K562 (cell line): ENCODE measurements at regions not wholly inside any gene's neighbourhood (a gene's known extent, or its start where the extent isn't known, plus 50 kb on each side); places are given as distances from the start of the nearest gene placed in this dataset.

Experiments
- ATAC-seq: fragments of 200-7000 bp; cut with Tn5 transposase; 3 replicates; pipeline ENCODE4 v1.9.1; 2020; ENCODE audit warnings: moderate library complexity
- BruUV-seq: library from RNA; stranded (reverse); fragments of 400-500 nt; replicated peaks from 2 replicates; lab custom pipeline; 2021; lab: Mats Ljungman, UMichigan
- CTCF ChIA-PET: fragments of 300-600 bp; formaldehyde crosslinking; extraction: SDS; loops from one replicate; lab custom pipeline; 2021; ENCODE audit warnings: low intra/inter-chr PET ratio; lab: Yijun Ruan, JAX
- POLR2A ChIA-PET: fragments of 300-600, 350-650 bp; sonication (Branson Sonifier 250); formaldehyde crosslinking; extraction: SDS; loops from one replicate; lab custom pipeline; 2021; ENCODE audit warnings: antibody characterized with exemption, inconsistent platforms; lab: Yijun Ruan, JAX
- DNase-seq, 4 experiments: peaks; one replicate each; pipeline versions ENCODE4 v3.0.0 to v3.0.0-alpha.2; 2011 to 2018; ENCODE audit warnings: low spot score in 3 of 4, mixed read lengths in 3 of 4; ENCODE audit errors: extremely low read depth in 1 of 4
- FAIRE-seq: peaks from 2 replicates; lab custom pipeline; 2011; peaks lifted over from hg19 to GRCh38; lab: Jason Lieb, UNC
- H2AFZ ChIP-seq: 2 replicates; pipeline ENCODE4 v1.6.0; 2011; ENCODE audit warnings: low read depth, low read length, control low read depth, inconsistent platforms
- H3K27ac ChIP-seq: fragments of 200-600 bp; 3 replicates; pipeline ENCODE4 v1.8.0; 2011; ENCODE audit warnings: low read depth, mild to moderate bottlenecking, control low read depth, inconsistent platforms, low read length, moderate library complexity, mixed read lengths; ENCODE audit errors: extremely low read depth
- H3K27me3 ChIP-seq, 2 experiments: fragments of 300-600 bp in 1 of 2; 2 replicates in 1 of 2; 3 replicates in 1 of 2; pipeline versions ENCODE4 v1.6.0 to v1.8.0; 2011; ENCODE audit warnings: inconsistent platforms in 2 of 2, low read length in 2 of 2, mild to moderate bottlenecking in 1 of 2, mixed read lengths in 1 of 2, moderate library complexity in 1 of 2; ENCODE audit not compliant: control insufficient read depth in 2 of 2, insufficient read depth in 2 of 2
- H3K36me3 ChIP-seq: fragments of 300-600 bp; 3 replicates; pipeline ENCODE4 v1.8.0; 2011; ENCODE audit warnings: mild to moderate bottlenecking, low read length, inconsistent platforms; ENCODE audit not compliant: control insufficient read depth, insufficient read depth
- H3K4me1 ChIP-seq, 2 experiments: fragments of 200-600 bp in 1 of 2; replicated peaks in 1 of 2; 2 replicates in 1 of 2; 3 replicates in 1 of 2; pipeline versions ENCODE4 v1.5.1 to v1.8.0; 2011; ENCODE audit warnings: inconsistent platforms in 2 of 2, low read length in 2 of 2, mild to moderate bottlenecking in 1 of 2, mixed read lengths in 1 of 2, moderate library complexity in 1 of 2; ENCODE audit not compliant: control insufficient read depth in 2 of 2, insufficient read depth in 2 of 2
- H3K4me2 ChIP-seq: 2 replicates; pipeline ENCODE4 v1.6.1; 2011; ENCODE audit warnings: low read length, control low read depth, inconsistent platforms, mixed read lengths; ENCODE audit not compliant: insufficient read depth
- H3K4me3 ChIP-seq: fragments of 200-600 bp; sonication (generic), shearing (Covaris generic); 2 replicates; pipeline ENCODE4 v1.5.1; 2016; ENCODE audit warnings: control low read depth, inconsistent platforms
- H3K79me2 ChIP-seq: fragments of 200-600 bp; 3 replicates; pipeline ENCODE4 v1.8.0; 2011; ENCODE audit warnings: low read length, inconsistent platforms; ENCODE audit not compliant: control insufficient read depth, insufficient read depth
- H3K9ac ChIP-seq, 2 experiments: 2 replicates each; pipeline versions ENCODE4 v1.6.0 to v1.6.1; 2011; ENCODE audit warnings: low read depth in 2 of 2, low read length in 2 of 2, control low read depth in 1 of 2, inconsistent platforms in 1 of 2, mild to moderate bottlenecking in 1 of 2, mixed read lengths in 1 of 2; ENCODE audit not compliant: insufficient read depth in 1 of 2
- H3K9me1 ChIP-seq: one replicate; pipeline ENCODE4 v1.6.0; 2011; ENCODE audit warnings: inconsistent platforms, mild to moderate bottlenecking, low read length, moderate library complexity; ENCODE audit not compliant: control insufficient read depth, insufficient read depth
- H3K9me3 ChIP-seq: replicated peaks from 2 replicates; pipeline ENCODE4 v1.5.1; 2011; ENCODE audit warnings: low read depth, low read length, inconsistent platforms; ENCODE audit not compliant: control insufficient read depth, insufficient read depth
- H4K20me1 ChIP-seq: replicated peaks from 2 replicates; pipeline ENCODE4 v1.6.1; 2011; ENCODE audit warnings: low read length, inconsistent platforms, mixed read lengths; ENCODE audit not compliant: control insufficient read depth, insufficient read depth
- ARHGAP35 ChIP-seq: fragments of 450-650 bp; IDR thresholded peaks from 2 replicates; pipeline ENCODE4 v1.6.1; 2018; ENCODE audit not compliant: partially characterized antibody
- BRCA1 ChIP-seq, 2 experiments: fragments of 450-650 bp in 1 of 2; sonication (generic) in 1 of 2; formaldehyde crosslinking in 1 of 2; IDR thresholded peaks; 2 replicates each; pipeline versions ENCODE4 v1.5.0 to v1.6.1; 2017 to 2020; ENCODE audit warnings: mild to moderate bottlenecking in 1 of 2, missing genetic modification reagents in 1 of 2
- DACH1 ChIP-seq: fragments of 450-650 bp; IDR thresholded peaks from 2 replicates; pipeline ENCODE4 v1.6.1; 2018; ENCODE audit not compliant: partially characterized antibody
- EHMT2 ChIP-seq: fragments of 450-650 bp; IDR thresholded peaks from 2 replicates; pipeline ENCODE4 v1.6.1; 2018; ENCODE audit warnings: antibody characterized with exemption
- FOXK2 ChIP-seq, 2 experiments: fragments of 450-650 bp; IDR thresholded peaks in 1 of 2; conservative IDR thresholded peaks in 1 of 2; 2 replicates each; pipeline ENCODE4 v1.6.1; 2016; ENCODE audit warnings: low read depth in 2 of 2, mild to moderate bottlenecking in 1 of 2
- GTF2E2 ChIP-seq: fragments of 200-800 bp; sonication (Bioruptor generic); IDR thresholded peaks from 2 replicates; pipeline ENCODE4 v1.6.1; 2016; ENCODE audit warnings: missing genetic modification characterization, missing compliant biosample characterization
- HNRNPK ChIP-seq: fragments of 200-400 bp; formaldehyde crosslinking; IDR thresholded peaks from one replicate; pipeline ENCODE4 v1.6.1; 2018; ENCODE audit warnings: mild to moderate bottlenecking, low read depth, low read length; ENCODE audit not compliant: poor library complexity, severe bottlenecking
- MECOM ChIP-seq: fragments of 250-450 bp; sonication (Bioruptor Pico); IDR thresholded peaks from 2 replicates; pipeline ENCODE4 v1.8.0; 2022; ENCODE audit warnings: inconsistent platforms
- TCFL5 ChIP-seq: fragments of 250-450 bp; sonication (Bioruptor Pico); conservative IDR thresholded peaks from 2 replicates; pipeline ENCODE4 v1.6.1; 2021; ENCODE audit warnings: mild to moderate bottlenecking, moderate library complexity, matching md5 sums
- XRCC3 ChIP-seq: fragments of 450-650 bp; IDR thresholded peaks from 2 replicates; pipeline ENCODE4 v1.6.1; 2017; ENCODE audit warnings: mild to moderate bottlenecking, moderate library complexity
- ZNF311 ChIP-seq: fragments of 250-450 bp; sonication (Bioruptor Pico); IDR thresholded peaks from 2 replicates; pipeline ENCODE4 v1.4.0; 2020; ENCODE audit warnings: mild to moderate bottlenecking, moderate library complexity
- ZNF561 ChIP-seq: fragments of 450-650 bp; formaldehyde crosslinking; conservative IDR thresholded peaks from 2 replicates; pipeline ENCODE4 v1.4.0; 2020; ENCODE audit warnings: mild to moderate bottlenecking, moderate library complexity
- ZZZ3 ChIP-seq: fragments of 450-650 bp; IDR thresholded peaks from 2 replicates; pipeline ENCODE4 v1.6.1; 2016; ENCODE audit warnings: antibody characterized with exemption, mild to moderate bottlenecking, moderate library complexity
- WGBS: fragments of 100-300 bp; shearing (Covaris generic); methylation state at CpG from one replicate; pipeline ENCODE4 v1.1.6; 2016; ENCODE audit warnings: low coverage, mixed read lengths; ENCODE audit not compliant: insufficient coverage; ENCODE audit errors: missing lambda C conversion rate; 5-methylcytosine and 5-hydroxymethylcytosine counted together
- in situ Hi-C: fragments of 300-500 bp; cut with MboI; formaldehyde crosslinking; loops from 4 replicates; pipeline ENCODE4 v1.15.0; 2018; ENCODE audit warnings: inconsistent platforms, mixed read lengths
- intact Hi-C: fragments of 100-400 bp; cut with micrococcal nuclease; formaldehyde crosslinking; loops from 2 replicates; pipeline ENCODE4 v1.14.2; 2022
- TF ChIP-seq, protein P1 (sequence below), 2 experiments: fragments of 450-650 bp; IDR thresholded peaks; 2 replicates each; pipeline ENCODE4 v1.6.1; 2016; ENCODE audit warnings: mild to moderate bottlenecking in 2 of 2, borderline replicate concordance in 1 of 2, low read depth in 1 of 2, moderate library complexity in 1 of 2

- intact Hi-C loops, result no loop called here
- POLR2A ChIA-PET, result no interaction called here
- BruUV-seq, result no TSS peak
Observed at GRCh38 chr2:238657132-238658053, 190.5 kb upstream of the TWIST2 start.

DNA sequence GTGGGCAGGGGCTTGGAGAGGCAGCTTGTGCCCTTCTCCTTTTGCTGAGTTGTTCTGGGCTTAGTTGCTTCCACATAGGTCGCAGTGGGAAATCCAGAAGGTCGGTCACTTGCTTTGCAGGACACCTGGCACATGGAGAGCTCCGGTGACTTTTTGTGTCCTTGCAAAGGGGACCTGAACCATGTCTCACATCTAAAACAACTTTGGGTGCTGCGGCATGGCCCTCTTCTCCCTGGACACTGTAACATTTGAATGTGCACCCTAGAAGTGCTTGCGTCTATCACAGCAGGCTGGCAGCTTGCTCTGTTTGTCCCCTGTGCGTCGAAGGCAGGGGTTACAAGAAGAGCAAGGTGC, 189.9 kb upstream of the TWIST2 start:
- CTCF ChIA-PET, result no interaction called here
- TF ChIP-seq, protein P1, sequence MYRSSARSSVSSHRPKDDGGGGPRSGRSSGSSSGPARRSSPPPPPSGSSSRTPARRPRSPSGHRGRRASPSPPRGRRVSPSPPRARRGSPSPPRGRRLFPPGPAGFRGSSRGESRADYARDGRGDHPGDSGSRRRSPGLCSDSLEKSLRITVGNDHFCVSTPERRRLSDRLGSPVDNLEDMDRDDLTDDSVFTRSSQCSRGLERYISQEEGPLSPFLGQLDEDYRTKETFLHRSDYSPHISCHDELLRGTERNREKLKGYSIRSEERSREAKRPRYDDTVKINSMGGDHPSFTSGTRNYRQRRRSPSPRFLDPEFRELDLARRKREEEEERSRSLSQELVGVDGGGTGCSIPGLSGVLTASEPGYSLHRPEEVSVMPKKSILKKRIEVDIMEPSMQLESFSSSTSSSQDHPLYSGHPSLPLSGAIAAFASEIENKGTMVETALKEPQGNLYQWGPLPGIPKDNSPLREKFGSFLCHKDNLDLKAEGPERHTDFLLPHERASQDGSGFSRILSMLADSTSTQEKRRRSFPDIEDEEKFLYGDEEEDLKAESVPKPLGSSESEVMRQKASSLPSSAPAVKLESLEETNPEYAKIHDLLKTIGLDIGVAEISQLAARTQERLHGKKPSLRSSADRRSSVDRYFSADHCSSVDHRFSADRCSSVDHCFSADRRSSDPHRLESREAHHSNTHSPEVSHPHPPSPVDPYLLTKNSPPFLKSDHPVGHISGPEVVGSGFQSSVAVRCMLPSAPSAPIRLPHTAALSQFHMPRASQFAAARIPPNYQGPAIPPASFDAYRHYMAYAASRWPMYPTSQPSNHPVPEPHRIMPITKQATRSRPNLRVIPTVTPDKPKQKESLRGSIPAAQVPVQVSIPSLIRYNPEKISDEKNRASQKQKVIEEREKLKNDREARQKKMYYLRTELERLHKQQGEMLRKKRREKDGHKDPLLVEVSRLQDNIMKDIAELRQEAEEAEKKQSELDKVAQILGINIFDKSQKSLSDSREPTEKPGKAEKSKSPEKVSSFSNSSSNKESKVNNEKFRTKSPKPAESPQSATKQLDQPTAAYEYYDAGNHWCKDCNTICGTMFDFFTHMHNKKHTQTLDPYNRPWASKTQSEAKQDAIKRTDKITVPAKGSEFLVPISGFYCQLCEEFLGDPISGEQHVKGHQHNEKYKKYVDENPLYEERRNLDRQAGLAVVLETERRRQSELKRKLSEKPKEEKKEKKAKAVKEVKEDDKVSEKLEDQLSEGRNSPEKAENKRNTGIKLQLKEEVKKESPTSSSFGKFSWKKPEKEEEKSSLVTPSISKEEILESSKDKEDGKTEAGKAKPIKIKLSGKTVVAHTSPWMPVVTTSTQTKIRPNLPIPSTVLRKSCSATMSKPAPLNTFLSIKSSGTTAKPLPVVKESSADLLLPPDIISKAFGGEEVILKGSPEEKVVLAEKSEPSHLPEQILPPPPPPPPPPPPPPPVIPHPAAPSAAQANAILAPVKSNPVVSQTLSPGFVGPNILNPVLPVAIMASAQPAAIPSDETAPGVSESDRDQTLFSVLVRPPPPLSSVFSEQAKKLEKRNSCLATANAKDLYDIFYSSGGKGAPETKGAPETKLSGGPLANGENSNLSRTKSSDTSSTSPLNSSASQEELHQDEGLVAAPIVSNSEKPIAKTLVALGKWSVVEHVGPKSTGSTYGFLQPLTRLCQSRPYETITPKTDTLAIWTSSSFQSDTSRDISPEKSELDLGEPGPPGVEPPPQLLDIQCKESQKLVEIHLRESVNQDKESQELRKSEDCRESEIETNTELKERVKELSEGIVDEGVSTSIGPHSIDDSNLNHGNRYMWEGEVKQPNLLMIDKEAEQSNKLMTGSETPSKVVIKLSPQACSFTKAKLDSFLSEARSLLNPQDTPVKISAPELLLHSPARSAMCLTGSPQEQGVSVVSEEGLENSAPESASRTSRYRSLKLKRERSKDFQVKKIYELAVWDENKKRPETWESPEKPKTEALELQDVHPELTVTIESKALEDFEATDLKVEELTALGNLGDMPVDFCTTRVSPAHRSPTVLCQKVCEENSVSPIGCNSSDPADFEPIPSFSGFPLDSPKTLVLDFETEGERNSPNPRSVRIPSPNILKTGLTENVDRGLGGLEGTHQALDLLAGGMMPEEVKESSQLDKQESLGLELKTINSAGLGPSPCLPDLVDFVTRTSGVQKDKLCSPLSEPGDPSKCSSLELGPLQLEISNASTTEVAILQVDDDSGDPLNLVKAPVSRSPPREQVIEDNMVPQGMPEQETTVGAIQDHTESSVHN (IDR thresholded peaks at IDR 0.05; ENCODE audit: borderline replicate concordance in 1 of 2, low read depth in 1 of 2), result no peak

More at GRCh38 chr2:238657132-238658053, 190.5 kb upstream of the TWIST2 start:
- no peaks in the 10 kb centered on the region for H3K27me3 ChIP-seq
- no peaks in the 10 kb centered on the region for H3K79me2 ChIP-seq
- no peak overlapping the region for H3K4me2 ChIP-seq
- no peak overlapping the region for H3K27ac ChIP-seq
- H2AFZ ChIP-seq, result no peak overlapping the region
- H3K4me3 ChIP-seq, result no peak overlapping the region
- TF ChIP-seq BRCA1 (IDR thresholded peaks at IDR 0.05) (no peak), BRCA1 (CRISPR knock-in tag; IDR thresholded peaks at IDR 0.05) (no peak), EHMT2 (no peak), HNRNPK (no peak), ZNF561 (no peak), ARHGAP35 (no peak), MECOM (CRISPR knock-in tag) (no peak), FOXK2 (conservative IDR thresholded peaks at IDR 0.05 in 1 of 2, IDR thresholded peaks at IDR 0.05 in 1 of 2; ENCODE audit: low read depth in 2 of 2) (no peak), GTF2E2 (tag) (no peak), TCFL5 (CRISPR knock-in tag) (no peak), ZZZ3 (no peak), ZNF311 (CRISPR knock-in tag) (no peak), XRCC3 (no peak), DACH1 (no peak)
- in situ Hi-C loops, result no loop called here
- no peaks in the 10 kb centered on the region for H4K20me1 ChIP-seq
- no peaks in the 10 kb centered on the region for H3K9me1 ChIP-seq
- WGBS, result 0% methylated on average over 9 of the region's 12 CpGs
- CTCF ChIA-PET, result no interaction called here
- ATAC-seq, result no peak
- H3K4me1 ChIP-seq, result no peaks in the 10 kb centered on the region
- FAIRE-seq, result no peak
- no peaks in the 10 kb centered on the region for H3K36me3 ChIP-seq
- no peak for DNase-seq
- no peak overlapping the region for H3K9ac ChIP-seq
- no peaks in the 10 kb centered on the region for H3K9me3 ChIP-seq

More for the DNA sequence above, 189.9 kb upstream of the TWIST2 start:
- FAIRE-seq, result no peak
- Histone ChIP-seq H4K20me1 (no peaks in the 10 kb centered on the region), H3K9me3 (no peaks in the 10 kb centered on the region), H3K36me3 (no peaks in the 10 kb centered on the region), H3K27me3 (no peaks in the 10 kb centered on the region), H3K9ac (no peak overlapping the region), H3K27ac (no peak overlapping the region), H3K79me2 (no peaks in the 10 kb centered on the region), H3K4me3 (no peak overlapping the region), H2AFZ (no peak overlapping the region), H3K4me2 (no peak overlapping the region), H3K9me1 (no peaks in the 10 kb centered on the region), H3K4me1 (no peaks in the 10 kb centered on the region)
- DNase-seq, result no peak
- WGBS, result 0% methylated on average over 4 of the region's 7 CpGs
- no peak for ATAC-seq
- intact Hi-C loops, result no loop called here
- no TSS peak for BruUV-seq
- in situ Hi-C loops, result no loop called here
- POLR2A ChIA-PET, result no interaction called here
